ENCODE measurements at regions not wholly inside any gene's neighbourhood (a gene's known extent, or its start where the extent isn't known, plus 50 kb on each side); places are given as distances from the start of the nearest gene placed in this dataset.

- no peaks in the 10 kb centered on the region; the same call in 1 of the 2 replicates for H3K9me3 ChIP-seq (ENCODE audit: insufficient read depth, low read length)
- no peak overlapping the region for H3K4me3 ChIP-seq (ENCODE audit: low read length)
- no peak overlapping the region for H3K27ac ChIP-seq (ENCODE audit: low read length)
- no peak overlapping the region for H3K4me2 ChIP-seq (ENCODE audit: low read length)
- no peaks in the 10 kb centered on the region for H3K36me3 ChIP-seq (replicated peaks; ENCODE audit: low read depth, low read length)
- no peak overlapping the region for H3K9ac ChIP-seq (ENCODE audit: low read length)
- H3K4me1 ChIP-seq (ENCODE audit: low read length) = no peaks in the 10 kb centered on the region
- H3K79me2 ChIP-seq (ENCODE audit: low read length) = no peaks in the 10 kb centered on the region
- H4K20me1 ChIP-seq (ENCODE audit: insufficient read depth, low read length) = no peaks in the 10 kb centered on the region
- no peak overlapping the region for H2AFZ ChIP-seq (ENCODE audit: low read depth, low read length)
- TF ChIP-seq EZH2phosphoT487 (IDR thresholded peaks at IDR 0.05; ENCODE audit: low read depth) (no peak), CTCF (IDR thresholded peaks at IDR 0.05; ENCODE audit: low read depth, low read length) (no peak)
- H3K27me3 ChIP-seq (ENCODE audit: low read depth, low read length) = no peaks in the 10 kb centered on the region
Measured at GRCh38 chr11:39712581-39712980, 1746.9 kb downstream of the LRRC4C start.

- Histone ChIP-seq H3K36me3 (replicated peaks; ENCODE audit: low read depth, low read length) (no peaks in the 10 kb centered on the region), H4K20me1 (ENCODE audit: insufficient read depth, low read length) (no peaks in the 10 kb centered on the region), H2AFZ (ENCODE audit: low read depth, low read length) (no peak overlapping the region), H3K27ac (ENCODE audit: low read length) (no peak overlapping the region), H3K9ac (ENCODE audit: low read length) (no peak overlapping the region), H3K4me1 (ENCODE audit: low read length) (no peaks in the 10 kb centered on the region), H3K4me2 (ENCODE audit: low read length) (no peak overlapping the region), H3K4me3 (ENCODE audit: low read length) (no peak overlapping the region), H3K27me3 (ENCODE audit: low read depth, low read length) (no peaks in the 10 kb centered on the region), H3K9me3 (ENCODE audit: insufficient read depth, low read length) (no peaks in the 10 kb centered on the region), H3K79me2 (ENCODE audit: low read length) (no peaks in the 10 kb centered on the region)
- no peak for TF ChIP-seq EZH2phosphoT487 (IDR thresholded peaks at IDR 0.05; ENCODE audit: low read depth)
- TF ChIP-seq CTCF (IDR thresholded peaks at IDR 0.05; ENCODE audit: low read depth, low read length) = no peak
Measured at GRCh38 chr11:39690856-39691255, 1768.6 kb downstream of the LRRC4C start.

- Histone ChIP-seq H3K27me3 (ENCODE audit: low read depth, low read length) (no peaks in the 10 kb centered on the region), H3K9ac (ENCODE audit: low read length) (no peak overlapping the region), H3K27ac (ENCODE audit: low read length) (no peak overlapping the region), H2AFZ (ENCODE audit: low read depth, low read length) (no peak overlapping the region), H3K4me1 (ENCODE audit: low read length) (peaks cover 9% of the 10 kb centered on the region), H3K79me2 (ENCODE audit: low read length) (no peaks in the 10 kb centered on the region), H3K4me2 (ENCODE audit: low read length) (no peak overlapping the region), H3K36me3 (replicated peaks; ENCODE audit: low read depth, low read length) (no peaks in the 10 kb centered on the region), H3K4me3 (ENCODE audit: low read length) (no peak overlapping the region), H3K9me3 (ENCODE audit: insufficient read depth, low read length) (0 out of 2 replicates have a peak, but pooled peaks cover 9% of the 10 kb centered on the region), H4K20me1 (ENCODE audit: insufficient read depth, low read length) (no peaks in the 10 kb centered on the region)
- TF ChIP-seq EZH2phosphoT487 (IDR thresholded peaks at IDR 0.05; ENCODE audit: low read depth) (no peak), CTCF (IDR thresholded peaks at IDR 0.05; ENCODE audit: low read depth, low read length) (no peak)
Measured at GRCh38 chr11:39683951-39684554, 1775.4 kb downstream of the LRRC4C start.

- no peak for TF ChIP-seq EZH2phosphoT487 (IDR thresholded peaks at IDR 0.05; ENCODE audit: low read depth)
- TF ChIP-seq CTCF (IDR thresholded peaks at IDR 0.05; ENCODE audit: low read depth, low read length) = no peak
- H3K9me3 ChIP-seq (ENCODE audit: insufficient read depth, low read length) = 0 out of 2 replicates have a peak, but pooled peaks cover 9% of the 10 kb centered on the region
- H4K20me1 ChIP-seq (ENCODE audit: insufficient read depth, low read length) = no peaks in the 10 kb centered on the region
- H3K79me2 ChIP-seq (ENCODE audit: low read length) = no peaks in the 10 kb centered on the region
- H3K36me3 ChIP-seq (replicated peaks; ENCODE audit: low read depth, low read length) = no peaks in the 10 kb centered on the region
- no peaks in the 10 kb centered on the region for H3K27me3 ChIP-seq (ENCODE audit: low read depth, low read length)
- H3K4me1 ChIP-seq (ENCODE audit: low read length) = peaks cover 9% of the 10 kb centered on the region
- H2AFZ ChIP-seq (ENCODE audit: low read depth, low read length) = no peak overlapping the region
- no peak overlapping the region for H3K9ac ChIP-seq (ENCODE audit: low read length)
- H3K27ac ChIP-seq (ENCODE audit: low read length) = no peak overlapping the region
- H3K4me3 ChIP-seq (ENCODE audit: low read length) = no peak overlapping the region
- H3K4me2 ChIP-seq (ENCODE audit: low read length) = no peak overlapping the region
Measured at GRCh38 chr11:39683288-39683950, 1776.0 kb downstream of the LRRC4C start.
